CD14-positive monocyte (primary cell): ENCODE measurements at regions not wholly inside any gene's neighbourhood (a gene's known extent, or its start where the extent isn't known, plus 50 kb on each side); places are given as distances from the start of the nearest gene placed in this dataset.

ENCODE experiments used
- DNase-seq, 3 donors: peaks; one replicate each; pipeline ENCODE4 v3.0.0-alpha.2; 2011 to 2022
- H2AFZ ChIP-seq: 2 replicates; pipeline ENCODE4 v1.6.0; 2012; ENCODE audit warnings: mild to moderate bottlenecking, low read depth, low read length, inconsistent platforms; ENCODE audit not compliant: insufficient read depth, poor library complexity, severe bottlenecking
- H3K27ac ChIP-seq, 2 donors: 1 replicate in 1 of 2; 2 replicates in 1 of 2; pipeline ENCODE4 v1.5.1; 2012 to 2013; ENCODE audit warnings: low read length in 2 of 2, control low read depth in 1 of 2, inconsistent platforms in 1 of 2, low read depth in 1 of 2, mild to moderate bottlenecking in 1 of 2
- H3K27me3 ChIP-seq, 2 donors: one replicate each; pipeline versions ENCODE4 v1.6.0 to v1.6.1; 2011 to 2013; ENCODE audit warnings: low read length in 2 of 2; ENCODE audit not compliant: control insufficient read depth in 2 of 2, insufficient read depth in 2 of 2
- H3K36me3 ChIP-seq, 2 donors: replicated peaks in 1 of 2; 1 replicate in 1 of 2; 2 replicates in 1 of 2; pipeline versions ENCODE4 v1.5.1 to v1.6.1; 2012 to 2013; ENCODE audit warnings: low read length in 2 of 2, control low read depth in 1 of 2, inconsistent platforms in 1 of 2, mild to moderate bottlenecking in 1 of 2; ENCODE audit not compliant: insufficient read depth in 2 of 2, control insufficient read depth in 1 of 2
- H3K4me1 ChIP-seq, 2 donors: 1 replicate in 1 of 2; 2 replicates in 1 of 2; pipeline versions ENCODE4 v1.5.1 to v1.6.1; 2012 to 2013; ENCODE audit warnings: low read length in 2 of 2, control low read depth in 1 of 2, inconsistent platforms in 1 of 2, mild to moderate bottlenecking in 1 of 2, moderate library complexity in 1 of 2; ENCODE audit not compliant: insufficient read depth in 2 of 2, control insufficient read depth in 1 of 2
- H3K4me2 ChIP-seq: replicated peaks from 2 replicates; pipeline ENCODE3; 2012; ENCODE audit warnings: low read length, moderate library complexity, mild to moderate bottlenecking; ENCODE audit not compliant: poor library complexity, severe bottlenecking; ENCODE audit errors: extremely low read depth
- H3K4me3 ChIP-seq, 3 experiments: fragments of 200-600 bp in 1 of 3; sonication (generic) in 1 of 3; replicated peaks in 1 of 3; 1 replicate in 2 of 3; 2 replicates in 1 of 3; pipeline ENCODE4 v1.5.1; 2011 to 2013; ENCODE audit warnings: low read length in 3 of 3, mild to moderate bottlenecking in 3 of 3, control low read depth in 2 of 3, low read depth in 2 of 3, inconsistent platforms in 1 of 3, moderate library complexity in 1 of 3
- H3K79me2 ChIP-seq: 2 replicates; pipeline ENCODE4 v1.6.0; 2012; ENCODE audit warnings: mild to moderate bottlenecking, control low read depth, inconsistent platforms, low read length, moderate library complexity; ENCODE audit not compliant: insufficient read depth
- H3K9ac ChIP-seq: 2 replicates; pipeline ENCODE4 v1.6.0; 2017; ENCODE audit warnings: low read length, mild to moderate bottlenecking; ENCODE audit not compliant: insufficient read depth, poor library complexity, severe bottlenecking
- H3K9me3 ChIP-seq, 2 donors: replicated peaks in 1 of 2; 1 replicate in 1 of 2; 2 replicates in 1 of 2; pipeline versions ENCODE4 v1.5.1 to v1.6.1; 2012 to 2013; ENCODE audit warnings: low read length in 2 of 2, control low read depth in 1 of 2; ENCODE audit not compliant: control insufficient read depth in 1 of 2, insufficient read depth in 1 of 2
- H4K20me1 ChIP-seq: 2 replicates; pipeline ENCODE4 v1.6.0; 2012; ENCODE audit warnings: mild to moderate bottlenecking, low read length, control low read depth, moderate library complexity; ENCODE audit not compliant: insufficient read depth
- H3K27ac Mint-ChIP-seq, 7 donors: one replicate each; pipeline ENCODE4 v1.8.0; 2020; ENCODE audit warnings: mild to moderate bottlenecking in 7 of 7, mixed read lengths in 7 of 7, moderate library complexity in 6 of 7, inconsistent platforms in 2 of 7
- H3K27me3 Mint-ChIP-seq, 3 donors: one replicate each; pipeline ENCODE4 v1.8.0; 2021 to 2022; ENCODE audit warnings: low read depth in 3 of 3, mild to moderate bottlenecking in 3 of 3, mixed read lengths in 3 of 3, moderate library complexity in 3 of 3, inconsistent platforms in 1 of 3
- H3K36me3 Mint-ChIP-seq, 2 donors: one replicate each; pipeline ENCODE4 v1.8.0; 2020; ENCODE audit warnings: mixed read lengths in 2 of 2, inconsistent platforms in 1 of 2, mild to moderate bottlenecking in 1 of 2
- H3K4me1 Mint-ChIP-seq: one replicate; pipeline ENCODE4 v1.8.0; 2020; ENCODE audit warnings: mild to moderate bottlenecking, mixed read lengths
- H3K4me3 Mint-ChIP-seq, 2 donors: one replicate each; pipeline ENCODE4 v1.8.0; 2020; ENCODE audit warnings: mild to moderate bottlenecking in 2 of 2, mixed read lengths in 2 of 2, moderate library complexity in 1 of 2
- H3K9me3 Mint-ChIP-seq, 7 donors: one replicate each; pipeline ENCODE4 v1.8.0; 2020 to 2022; ENCODE audit warnings: mixed read lengths in 7 of 7, mild to moderate bottlenecking in 6 of 7, moderate library complexity in 6 of 7, inconsistent platforms in 2 of 7
- WGBS: methylation state at CpG from one replicate; pipeline ENCODE4 v1.1.5; 2013; ENCODE audit warnings: missing lambda C conversion rate; ENCODE audit not compliant: insufficient coverage; 5-methylcytosine and 5-hydroxymethylcytosine counted together
- intact Hi-C, 2 donors: fragments of 100-400 bp; cut with micrococcal nuclease; formaldehyde crosslinking; loops; one replicate each; pipeline versions ENCODE4 v1.15.0 to v1.15.1; 2023
- TF ChIP-seq, protein P1 (sequence below): fragments of 200-600 bp; IDR thresholded peaks from one replicate; pipeline ENCODE4 v1.8.0; 2022; ENCODE audit warnings: antibody characterized with exemption, mild to moderate bottlenecking

DNA sequence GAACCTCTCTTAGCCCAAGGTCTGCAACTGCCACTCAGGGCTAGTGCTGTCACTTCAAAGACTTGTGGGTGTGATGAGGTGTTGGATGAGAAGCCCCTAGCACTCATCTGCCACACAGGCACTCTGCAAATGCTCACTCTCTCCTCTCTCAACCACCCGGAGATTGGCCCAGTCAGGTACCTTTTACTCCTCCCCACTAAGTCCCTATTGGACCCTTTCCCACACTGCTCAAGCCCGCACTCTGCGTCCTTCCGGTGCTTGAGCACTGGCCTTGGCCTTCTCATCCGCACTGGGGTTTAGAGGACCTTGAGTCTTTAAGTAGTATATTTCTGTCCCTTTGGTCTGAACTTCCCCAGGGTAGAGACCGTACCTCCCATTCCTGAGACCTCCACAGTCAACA, 308.0 kb downstream of the NXPE2 start:
- Histone ChIP-seq H3K9ac (no peak overlapping the region), H4K20me1 (no peaks in the 10 kb centered on the region), H3K9me3 (no peaks in the 10 kb centered on the region), H3K27ac (no peak overlapping the region), H3K4me3 (no peak overlapping the region), H3K27me3 (no peaks in the 10 kb centered on the region), H3K79me2 (no peaks in the 10 kb centered on the region), H3K36me3 (no peaks in the 10 kb centered on the region), H3K4me2 (no peak overlapping the region), H3K4me1 (no peaks in the 10 kb centered on the region), H2AFZ (no peak overlapping the region)
- intact Hi-C loops = no loop called here
- Mint-ChIP-seq H3K27me3 (peaks cover 0 to 2% (median 0%) of the 10 kb centered on the region in 3 donors), H3K4me3 (no peak overlapping the region), H3K4me1 (no peaks in the 10 kb centered on the region), H3K9me3 (peaks cover 0 to 5% (median 2%) of the 10 kb centered on the region in 7 donors), H3K27ac (peak overlapping the region in 1 of 7 donors; percentile 33), H3K36me3 (no peaks in the 10 kb centered on the region)
- no peak for DNase-seq
- TF ChIP-seq, protein P1, sequence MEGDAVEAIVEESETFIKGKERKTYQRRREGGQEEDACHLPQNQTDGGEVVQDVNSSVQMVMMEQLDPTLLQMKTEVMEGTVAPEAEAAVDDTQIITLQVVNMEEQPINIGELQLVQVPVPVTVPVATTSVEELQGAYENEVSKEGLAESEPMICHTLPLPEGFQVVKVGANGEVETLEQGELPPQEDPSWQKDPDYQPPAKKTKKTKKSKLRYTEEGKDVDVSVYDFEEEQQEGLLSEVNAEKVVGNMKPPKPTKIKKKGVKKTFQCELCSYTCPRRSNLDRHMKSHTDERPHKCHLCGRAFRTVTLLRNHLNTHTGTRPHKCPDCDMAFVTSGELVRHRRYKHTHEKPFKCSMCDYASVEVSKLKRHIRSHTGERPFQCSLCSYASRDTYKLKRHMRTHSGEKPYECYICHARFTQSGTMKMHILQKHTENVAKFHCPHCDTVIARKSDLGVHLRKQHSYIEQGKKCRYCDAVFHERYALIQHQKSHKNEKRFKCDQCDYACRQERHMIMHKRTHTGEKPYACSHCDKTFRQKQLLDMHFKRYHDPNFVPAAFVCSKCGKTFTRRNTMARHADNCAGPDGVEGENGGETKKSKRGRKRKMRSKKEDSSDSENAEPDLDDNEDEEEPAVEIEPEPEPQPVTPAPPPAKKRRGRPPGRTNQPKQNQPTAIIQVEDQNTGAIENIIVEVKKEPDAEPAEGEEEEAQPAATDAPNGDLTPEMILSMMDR = no peak
- WGBS = no CpG with 5 or more reads among the region's 6 CpGs

DNA sequence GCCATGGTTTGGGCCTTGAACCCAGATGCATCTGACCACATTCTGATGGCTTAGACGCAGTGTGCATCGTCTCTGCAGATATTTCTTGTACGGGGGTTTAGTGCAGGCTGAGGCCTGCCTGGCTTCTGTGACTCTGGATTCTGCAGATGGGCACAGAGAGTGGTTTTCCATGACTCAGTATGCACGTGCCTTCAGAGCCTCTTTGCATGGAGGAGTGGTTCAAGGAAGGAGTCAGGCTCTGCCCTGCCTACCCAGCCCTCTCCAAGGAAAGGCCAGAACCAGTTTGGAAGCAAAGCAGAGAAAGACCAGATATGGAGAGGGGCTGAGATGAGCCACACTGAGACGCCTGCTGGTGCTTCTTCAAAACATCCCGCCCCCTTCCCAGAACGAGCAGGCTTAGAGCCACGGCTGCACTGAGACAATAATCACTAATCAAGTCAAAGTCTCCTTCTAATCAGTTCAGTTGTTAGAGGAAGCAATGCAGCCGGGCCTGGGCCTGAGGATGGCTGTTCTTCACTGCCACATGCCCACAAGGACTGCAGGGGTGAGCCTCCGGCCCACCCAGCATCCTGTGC, 308.9 kb downstream of the NXPE2 start:
- Histone ChIP-seq H4K20me1 (no peaks in the 10 kb centered on the region), H2AFZ (no peak overlapping the region), H3K27ac (no peak overlapping the region), H3K9ac (no peak overlapping the region), H3K36me3 (no peaks in the 10 kb centered on the region), H3K27me3 (no peaks in the 10 kb centered on the region), H3K4me3 (no peak overlapping the region), H3K4me2 (no peak overlapping the region), H3K9me3 (no peaks in the 10 kb centered on the region), H3K79me2 (no peaks in the 10 kb centered on the region), H3K4me1 (no peaks in the 10 kb centered on the region)
- 83% methylated on average over 6 of the region's 10 CpGs for WGBS
- no peak overlapping the region for H3K27ac Mint-ChIP-seq
- H3K4me1 Mint-ChIP-seq = no peaks in the 10 kb centered on the region
- H3K9me3 Mint-ChIP-seq = peaks cover 0 to 5% (median 2%) of the 10 kb centered on the region in 7 donors
- H3K4me3 Mint-ChIP-seq = no peak overlapping the region
- peaks cover 0 to 2% (median 1%) of the 10 kb centered on the region in 3 donors for H3K27me3 Mint-ChIP-seq
- DNase-seq = no peak
- H3K36me3 Mint-ChIP-seq = no peaks in the 10 kb centered on the region
- TF ChIP-seq, protein P1 = no peak
- intact Hi-C loops = no loop called here
